ENCODE measurements at regions not wholly inside any gene's neighbourhood (a gene's known extent, or its start where the extent isn't known, plus 50 kb on each side); places are given as distances from the start of the nearest gene placed in this dataset.
"Not testable (repeated sequence)": the region's sequence is repeated elsewhere in the genome, so short reads cannot be mapped to it uniquely, and the experiment has no call there.

- Histone ChIP-seq H3K36me3 (no peaks in the 10 kb centered on the region), H3K27me3 (no peaks in the 10 kb centered on the region), H3K4me1 (no peaks in the 10 kb centered on the region), H3K4me3 (ENCODE audit: low read depth, low read length) (no peak overlapping the region), H3K9me3 (no peaks in the 10 kb centered on the region)
- DNase-seq, result no peak
- no peak for TF ChIP-seq CTCF (IDR thresholded peaks at IDR 0.05; ENCODE audit: low read depth, low read length)
These were observed 165.3 kb upstream of the PKP2 start for GRCh38 chr12:33061844-33062243.

- Histone ChIP-seq H3K4me1 (no peaks in the 10 kb centered on the region), H3K4me3 (ENCODE audit: low read depth, low read length) (no peak overlapping the region), H3K36me3 (no peaks in the 10 kb centered on the region), H3K27me3 (peaks cover 28% of the 10 kb centered on the region), H3K9me3 (no peaks in the 10 kb centered on the region)
- TF ChIP-seq CTCF (IDR thresholded peaks at IDR 0.05; ENCODE audit: low read depth, low read length), result no peak
- no peak for DNase-seq
These were observed 157.8 kb upstream of the PKP2 start for GRCh38 chr12:33054371-33054770.

GRCh38 chr12:33052141-33053051 lies 155.8 kb upstream of the PKP2 start:
- Histone ChIP-seq H3K4me1 (no peaks in the 10 kb centered on the region), H3K4me3 (ENCODE audit: low read depth, low read length) (no peak overlapping the region), H3K9me3 (no peaks in the 10 kb centered on the region), H3K27me3 (peaks cover 28% of the 10 kb centered on the region), H3K36me3 (no peaks in the 10 kb centered on the region)
- TF ChIP-seq CTCF (IDR thresholded peaks at IDR 0.05; ENCODE audit: low read depth, low read length), result no peak
- DNase-seq, result no peak

GRCh38 chr12:33047666-33048065 lies 151.1 kb upstream of the PKP2 start:
- TF ChIP-seq CTCF (IDR thresholded peaks at IDR 0.05; ENCODE audit: low read depth, low read length), result no peak
- Histone ChIP-seq H3K9me3 (no peaks in the 10 kb centered on the region), H3K36me3 (no peaks in the 10 kb centered on the region), H3K4me1 (no peaks in the 10 kb centered on the region), H3K4me3 (ENCODE audit: low read depth, low read length) (no peak overlapping the region), H3K27me3 (peaks cover 13% of the 10 kb centered on the region)
- no peak for DNase-seq

- TF ChIP-seq CTCF (IDR thresholded peaks at IDR 0.05; ENCODE audit: low read depth, low read length), result no peak
- Histone ChIP-seq H3K4me1 (no peaks in the 10 kb centered on the region), H3K27me3 (no peaks in the 10 kb centered on the region), H3K36me3 (no peaks in the 10 kb centered on the region), H3K9me3 (no peaks in the 10 kb centered on the region), H3K4me3 (ENCODE audit: low read depth, low read length) (no peak overlapping the region)
- no peak for DNase-seq
These were observed 147.9 kb upstream of the PKP2 start for GRCh38 chr12:33044447-33044846.

GRCh38 chr12:33041562-33041961 lies 145.0 kb upstream of the PKP2 start:
- Histone ChIP-seq H3K4me1 (no peaks in the 10 kb centered on the region), H3K4me3 (ENCODE audit: low read depth, low read length) (no peak overlapping the region), H3K9me3 (no peaks in the 10 kb centered on the region), H3K36me3 (no peaks in the 10 kb centered on the region), H3K27me3 (no peaks in the 10 kb centered on the region)
- no peak for DNase-seq
- TF ChIP-seq CTCF (IDR thresholded peaks at IDR 0.05; ENCODE audit: low read depth, low read length), result no peak

GRCh38 chr12:33033999-33034398 lies 137.4 kb upstream of the PKP2 start:
- H3K4me1 ChIP-seq; DNase-seq; H3K27me3 ChIP-seq; H3K36me3 ChIP-seq; H3K9me3 ChIP-seq; H3K4me3 ChIP-seq (ENCODE audit: low read depth, low read length): not testable (repeated sequence)

Measured in BE2C (cell line).